H1 (cell line): ENCODE measurements at regions not wholly inside any gene's neighbourhood (a gene's known extent, or its start where the extent isn't known, plus 50 kb on each side); places are given as distances from the start of the nearest gene placed in this dataset.

Experiments
- NANOG ChIP-seq: IDR thresholded peaks from 2 replicates; pipeline ENCODE4 v1.6.1; 2011; ENCODE audit warnings: low read length, low read depth, mild to moderate bottlenecking, inconsistent platforms; ENCODE audit not compliant: insufficient read depth, poor library complexity, severe bottlenecking
- SAP30 ChIP-seq: fragments of 300-600 bp; sonication (generic); IDR thresholded peaks from 2 replicates; pipeline ENCODE4 v1.7.1; 2012; ENCODE audit warnings: low read length, moderate library complexity, mild to moderate bottlenecking, inconsistent platforms; ENCODE audit not compliant: insufficient read depth, insufficient replicate concordance

DNA sequence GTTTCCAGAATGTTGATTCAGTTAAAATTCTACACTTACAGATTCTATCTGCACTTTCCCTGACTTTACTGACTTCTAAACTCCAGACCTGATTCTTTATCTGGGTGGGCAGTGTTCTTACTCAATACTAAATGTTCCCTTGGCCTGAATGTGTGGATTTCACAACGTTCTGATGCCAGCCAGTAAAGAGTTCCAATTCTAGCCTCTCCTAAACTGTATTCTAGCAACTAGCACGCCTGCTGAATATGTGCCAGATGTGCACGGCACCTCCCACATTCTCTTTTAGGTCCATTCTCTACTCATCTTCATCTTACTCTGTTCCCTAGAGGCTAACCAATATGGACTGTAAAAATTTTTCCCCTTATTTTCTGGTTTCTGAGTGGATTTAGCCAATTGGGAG, 479.5 kb upstream of the AGTR1 start (continued):
- TF ChIP-seq NANOG (no peak), SAP30 (no peak)
